HS-5 (cell line): ENCODE measurements at regions not wholly inside any gene's neighbourhood (a gene's known extent, or its start where the extent isn't known, plus 50 kb on each side); places are given as distances from the start of the nearest gene placed in this dataset.
"Not testable (repeated sequence)": the region's sequence is repeated elsewhere in the genome, so short reads cannot be mapped to it uniquely, and the experiment has no call there.

Experiments used
- DNase-seq: peaks from one replicate; pipeline ENCODE4 v3.0.0-alpha.2; 2012; ENCODE audit warnings: low read depth

DNA sequence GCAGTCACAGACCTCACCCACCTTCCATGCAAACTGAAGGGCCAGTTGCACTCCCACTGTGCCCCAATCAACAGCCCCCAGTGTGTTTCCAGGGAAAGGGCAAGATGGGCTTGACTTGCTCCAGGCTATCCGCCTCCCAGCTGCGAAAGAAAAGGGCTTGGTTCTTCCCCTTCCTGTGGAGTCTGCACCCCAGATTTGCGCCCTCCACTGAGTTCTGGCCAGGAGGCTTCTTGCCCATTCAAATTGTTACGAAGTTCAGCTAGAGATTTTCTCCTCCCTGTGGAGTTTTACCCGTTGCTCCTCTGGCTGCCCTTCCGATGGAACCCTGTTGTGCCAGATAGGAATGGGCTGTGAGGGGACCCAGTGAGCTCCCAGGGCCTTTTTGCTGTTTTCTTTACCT, 1096.9 kb upstream of the ALCAM start:
- no peak for DNase-seq

DNA sequence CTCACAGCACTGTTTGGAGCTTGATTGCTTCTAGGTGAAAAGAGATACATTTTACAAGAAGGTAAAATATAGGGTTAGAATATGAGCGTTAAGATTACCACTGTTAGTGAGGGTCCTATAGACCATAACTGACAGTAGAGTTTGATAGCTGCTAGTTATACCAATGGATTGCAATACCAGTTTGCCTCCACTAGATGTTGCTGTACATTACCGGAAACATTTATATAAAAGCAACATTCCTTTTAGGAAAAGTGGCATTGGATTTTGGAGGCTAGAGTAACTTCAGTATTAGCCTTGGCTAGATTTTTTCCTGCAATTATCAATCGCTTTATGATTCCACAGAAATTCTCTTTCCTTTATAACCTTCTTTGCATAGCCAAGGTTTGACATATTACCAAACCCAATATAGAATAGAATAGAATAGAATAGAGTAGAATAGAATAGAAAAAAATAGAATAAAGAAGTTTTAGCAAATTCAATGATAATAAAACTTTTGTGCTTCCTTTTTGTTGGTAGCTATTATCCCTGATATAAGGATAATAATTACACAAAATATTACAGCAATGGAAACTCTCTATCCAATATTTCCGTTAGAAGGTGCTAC, 1093.6 kb upstream of the ALCAM start:
- DNase-seq: no peak

DNA sequence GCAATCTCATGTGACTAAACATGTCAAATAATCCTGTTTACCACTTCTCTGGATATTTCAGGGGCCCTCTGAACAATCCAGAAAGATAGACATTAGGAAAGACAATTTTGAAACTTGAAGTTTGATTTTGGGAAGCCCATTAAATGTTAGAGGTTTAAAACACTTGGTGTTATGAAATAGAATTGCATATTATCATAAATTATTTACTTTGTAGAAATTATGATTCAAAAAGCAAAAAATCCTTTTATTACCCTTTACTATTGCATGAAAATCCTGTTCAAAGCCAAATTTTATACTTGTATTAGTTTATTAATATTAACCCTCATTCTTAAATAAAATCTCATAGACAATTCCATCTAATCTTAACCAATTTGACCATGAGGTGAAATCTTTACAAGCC, 1091.5 kb upstream of the ALCAM start:
- no peak for DNase-seq

DNA sequence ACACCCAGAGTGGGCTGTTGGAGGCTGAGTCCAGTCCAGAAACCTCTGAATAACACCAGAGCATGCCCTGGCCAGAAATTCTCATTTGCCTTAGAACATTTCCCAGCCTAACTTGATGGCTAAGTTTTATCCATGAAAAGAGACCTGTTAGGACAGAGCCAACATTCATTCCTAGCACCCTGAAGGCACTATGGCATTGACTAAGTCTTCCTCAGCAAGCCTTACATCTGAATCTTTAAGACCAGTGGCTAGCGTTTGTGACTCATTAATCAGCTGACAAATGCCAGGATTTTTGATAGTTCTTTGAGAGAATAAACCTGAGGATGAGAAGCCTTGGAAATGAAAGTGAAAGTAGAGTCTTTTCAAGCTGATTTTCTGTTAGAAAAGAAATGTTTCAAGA, 1087.1 kb upstream of the ALCAM start:
- DNase-seq: peak; percentile 63

DNA sequence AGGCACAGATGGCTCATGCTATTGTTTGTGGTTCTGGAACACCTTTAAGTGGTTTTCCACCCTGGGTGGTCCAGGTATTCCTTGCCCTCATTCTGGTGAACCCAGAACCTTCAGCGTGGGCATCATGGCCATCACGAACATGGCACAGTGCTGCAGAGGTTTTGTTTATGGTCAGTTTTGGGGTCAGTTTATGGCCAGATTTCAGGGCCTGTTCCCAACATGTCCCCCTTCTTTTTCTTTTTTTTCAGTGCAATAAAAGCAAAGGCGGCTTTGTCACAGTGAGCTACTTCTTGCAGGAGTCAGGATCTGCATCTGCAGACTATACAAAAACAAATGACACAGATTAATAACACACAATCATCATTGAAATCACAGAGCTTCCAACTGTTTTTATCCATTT, 1085.0 kb upstream of the ALCAM start:
- DNase-seq: no peak

DNA sequence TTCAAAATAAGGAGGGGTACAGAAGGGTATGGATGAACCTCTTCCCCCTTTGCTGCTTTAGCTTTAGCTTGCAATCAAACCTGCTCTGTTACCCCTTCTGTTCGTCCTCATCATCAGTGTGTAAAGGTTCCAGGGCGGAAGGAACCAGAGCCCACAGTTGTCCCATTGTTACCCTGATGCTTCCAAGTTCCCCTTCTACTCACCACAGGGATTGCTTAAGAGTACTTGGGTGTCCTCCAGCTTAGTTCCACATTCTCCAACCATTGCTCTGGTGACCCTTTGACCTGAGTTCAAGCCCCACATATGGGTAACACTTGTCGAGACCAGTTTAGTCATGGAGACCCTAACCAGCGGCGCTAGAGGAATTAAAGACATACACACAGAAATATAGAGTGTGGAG, 1080.1 kb upstream of the ALCAM start:
- DNase-seq: no peak

DNA sequence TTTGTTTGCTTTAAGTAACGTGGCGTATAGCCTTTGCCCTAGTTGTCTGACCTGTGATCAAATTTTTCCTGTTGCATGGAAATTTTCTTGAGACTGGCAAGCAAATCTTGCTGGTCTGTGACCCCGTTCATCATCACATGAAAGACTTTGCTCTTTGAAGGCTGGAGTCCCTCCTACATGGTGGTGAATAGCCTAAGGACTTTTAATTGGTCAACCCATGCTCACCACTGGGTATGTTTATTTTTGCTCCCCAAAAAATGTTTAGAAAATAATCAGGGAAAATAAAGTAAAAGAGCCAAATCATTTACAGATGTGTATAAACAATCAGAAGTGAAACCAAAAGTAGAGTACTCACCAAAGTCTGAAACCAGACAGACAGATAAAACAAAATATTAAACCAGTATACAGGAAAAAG, 1075.3 kb upstream of the ALCAM start:
- no peak for DNase-seq

DNA sequence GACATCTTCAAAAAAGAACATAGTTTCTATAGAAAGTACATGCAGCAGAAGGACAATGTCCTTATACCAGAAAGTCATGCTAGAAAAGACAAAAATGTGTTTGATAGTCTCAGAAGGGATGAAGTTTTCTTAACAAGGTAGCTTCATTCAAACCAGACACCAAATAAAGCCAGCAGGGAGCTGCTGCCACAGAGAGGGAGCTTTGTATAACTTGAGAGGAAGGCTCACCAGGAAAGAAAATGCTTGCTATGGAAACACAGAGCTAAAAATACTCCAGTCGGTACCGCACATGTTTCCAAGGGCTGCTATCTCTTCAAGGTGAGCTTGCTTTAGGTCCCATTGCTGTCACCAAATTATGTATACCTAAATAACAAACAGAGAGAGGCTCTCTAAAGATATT, 1074.8 kb upstream of the ALCAM start:
- DNase-seq: no peak

DNA sequence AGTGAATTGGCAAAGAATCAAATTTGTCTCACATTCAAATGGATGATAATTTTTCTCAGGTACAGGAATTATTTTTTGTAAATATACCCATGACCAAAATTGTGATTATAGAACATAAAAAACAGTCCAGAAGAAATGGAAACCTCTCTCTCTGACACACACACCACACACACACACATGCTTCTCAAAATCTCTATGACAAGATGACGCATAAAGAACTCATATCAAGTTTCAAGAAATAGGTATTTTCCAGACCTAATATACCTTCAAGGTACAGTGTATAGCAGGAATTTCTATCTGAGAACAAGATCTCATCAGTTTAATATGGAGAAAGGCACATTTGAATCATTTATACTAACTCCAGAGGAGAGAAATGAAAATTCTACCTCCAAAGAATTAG, 1069.1 kb upstream of the ALCAM start:
- DNase-seq: no peak

DNA sequence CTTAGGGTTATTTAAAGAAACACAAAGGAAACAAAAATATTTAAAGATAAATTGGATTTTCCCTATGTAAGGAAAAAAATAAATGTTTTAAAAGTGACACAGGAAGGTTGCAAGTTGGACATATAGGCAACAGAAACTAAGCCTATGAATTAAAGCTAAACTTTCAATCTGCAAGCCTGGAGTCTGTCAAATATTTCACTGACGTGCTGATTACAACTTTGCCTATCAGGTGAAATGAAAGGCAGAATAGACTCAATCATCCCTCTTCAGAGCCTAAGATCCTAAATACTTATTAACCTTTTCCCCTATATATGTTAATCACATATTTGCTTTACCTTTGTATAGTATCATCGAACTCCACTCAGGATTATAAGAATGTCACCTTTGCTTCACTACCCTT, 1068.0 kb upstream of the ALCAM start:
- no peak for DNase-seq

DNA sequence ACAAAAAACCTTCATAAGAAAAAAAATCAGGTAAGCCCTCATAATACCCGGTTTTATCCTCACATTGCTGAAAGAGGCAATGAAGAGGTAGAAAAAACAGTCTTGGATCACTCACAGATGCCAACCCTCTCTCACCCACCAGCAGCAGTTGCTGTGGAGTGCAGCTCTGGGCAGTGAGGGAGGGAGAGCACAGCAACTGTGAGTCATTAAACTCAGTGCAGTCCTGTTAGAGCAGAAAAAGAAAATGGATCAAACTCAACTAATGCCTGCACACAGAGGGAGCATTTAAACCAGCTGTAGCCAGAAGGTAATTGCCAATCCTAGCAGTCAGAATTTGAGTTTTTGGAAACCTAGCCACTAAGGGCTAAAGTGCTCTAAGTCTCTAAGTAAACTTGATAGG, 1050.6 kb upstream of the ALCAM start:
- DNase-seq: no peak

DNA sequence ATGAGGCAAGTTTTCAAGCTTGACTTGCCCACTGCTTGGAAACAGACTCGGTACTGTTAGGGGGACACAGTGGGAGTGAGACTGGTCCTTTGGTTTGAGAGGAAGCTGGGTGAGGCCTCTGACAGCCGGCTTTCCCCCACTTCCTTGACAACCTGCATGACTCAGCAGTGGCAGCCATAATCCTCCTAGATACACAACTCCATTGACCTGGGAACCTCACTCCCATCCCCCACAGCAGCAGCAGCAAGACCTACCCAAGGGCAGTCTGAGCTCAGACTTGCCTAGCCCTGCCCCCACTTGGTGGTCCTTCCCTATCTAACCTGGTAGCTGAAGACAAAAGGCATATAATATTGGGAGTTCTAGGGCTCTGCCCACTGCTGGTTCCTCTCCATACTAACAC, 1043.5 kb upstream of the ALCAM start:
- no peak for DNase-seq

DNA sequence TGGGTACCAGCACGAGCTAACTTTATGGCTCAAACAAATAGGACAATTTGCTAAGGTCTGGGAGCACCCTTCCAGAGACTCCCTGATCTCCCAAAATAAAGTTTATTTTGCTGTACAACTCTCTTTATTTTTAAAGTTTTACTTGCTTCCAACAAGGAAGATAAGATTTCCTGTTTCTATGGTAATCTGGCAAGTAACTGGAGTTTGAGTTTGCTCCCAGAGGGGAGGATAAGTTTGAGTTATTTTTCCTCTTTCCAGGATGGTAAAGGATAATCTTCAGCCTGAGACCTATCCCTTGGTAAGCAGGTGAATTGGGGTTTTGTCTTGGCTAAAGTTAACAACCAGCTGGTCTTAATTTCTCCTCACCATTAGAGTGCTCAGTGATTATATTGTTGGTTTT, 1019.4 kb upstream of the ALCAM start:
- DNase-seq: no peak

DNA sequence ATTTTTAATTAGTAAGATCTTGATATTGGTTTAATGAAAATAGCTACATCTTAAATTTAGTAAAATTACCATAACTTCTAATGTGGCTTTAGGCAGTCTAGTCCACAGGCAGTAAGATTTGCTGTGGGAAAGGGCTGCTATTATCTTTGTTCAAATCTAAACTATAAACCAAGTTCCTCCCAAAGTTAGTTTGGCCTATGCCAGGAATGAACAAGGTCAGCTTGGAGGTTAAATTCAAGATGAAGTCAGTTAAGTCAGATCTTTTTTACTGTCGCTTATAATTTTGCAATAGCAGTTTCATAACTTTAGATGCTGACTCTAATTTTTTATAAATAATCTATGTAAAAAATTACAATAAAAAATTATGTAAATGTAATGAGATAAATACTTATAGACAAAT, 1016.9 kb upstream of the ALCAM start:
- no peak for DNase-seq

DNA sequence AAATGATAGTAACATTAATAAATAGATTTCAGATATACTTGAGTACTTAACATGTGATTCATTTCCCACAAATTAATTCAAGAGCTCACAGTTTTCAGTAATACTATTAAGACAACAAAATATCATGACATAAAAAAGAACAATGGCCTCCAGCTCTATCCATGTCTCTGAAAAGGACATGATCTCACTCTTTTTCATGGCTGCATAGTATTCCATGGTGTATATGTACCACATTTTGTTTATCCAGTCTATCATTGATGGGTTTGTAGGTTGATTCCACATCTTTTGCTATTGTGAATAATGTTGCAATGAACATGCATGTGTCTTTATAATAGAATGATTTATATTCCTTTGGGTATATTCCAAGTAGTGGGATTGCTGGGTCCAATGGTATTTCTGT, 1012.8 kb upstream of the ALCAM start:
- no peak for DNase-seq

DNA sequence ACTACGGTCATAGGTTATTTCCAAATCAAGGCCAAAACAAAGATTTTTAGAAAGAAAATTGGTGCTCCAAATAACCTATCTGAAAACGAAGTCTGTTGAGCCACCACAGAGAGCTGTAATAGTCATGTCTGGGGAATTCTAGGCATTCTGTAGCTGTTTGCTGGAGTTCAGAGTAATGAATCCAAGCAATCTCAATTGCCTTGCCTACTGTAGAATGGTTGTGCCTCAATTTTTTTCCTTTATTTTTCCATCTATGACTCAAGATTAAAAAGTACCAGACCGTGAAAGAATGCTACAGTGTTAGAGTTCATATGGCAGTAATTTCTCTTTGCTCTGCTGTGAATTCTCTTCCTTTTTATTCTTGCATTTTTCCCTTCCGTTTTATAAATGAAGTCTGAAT, 1007.2 kb upstream of the ALCAM start:
- peak; percentile 84 for DNase-seq

DNA sequence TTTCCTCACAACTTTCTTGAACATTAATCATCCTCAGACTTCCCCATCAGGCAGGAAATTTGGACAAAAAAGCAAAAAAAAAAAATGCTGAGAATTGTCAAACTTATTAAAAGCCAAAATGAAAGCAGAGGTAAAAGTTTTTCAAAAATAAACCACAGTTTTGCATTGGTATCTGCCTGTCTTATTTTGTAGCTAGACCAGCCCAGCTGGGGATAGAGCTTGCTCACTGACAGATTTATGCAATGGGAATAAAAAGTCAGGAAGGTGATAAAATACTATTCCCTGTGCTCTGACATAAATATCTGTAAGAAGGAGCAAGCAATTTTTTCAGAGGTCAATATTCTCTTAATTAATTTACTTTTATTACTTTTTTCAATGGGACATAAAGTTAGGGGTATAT, 1006.7 kb upstream of the ALCAM start:
- no peak for DNase-seq

DNA sequence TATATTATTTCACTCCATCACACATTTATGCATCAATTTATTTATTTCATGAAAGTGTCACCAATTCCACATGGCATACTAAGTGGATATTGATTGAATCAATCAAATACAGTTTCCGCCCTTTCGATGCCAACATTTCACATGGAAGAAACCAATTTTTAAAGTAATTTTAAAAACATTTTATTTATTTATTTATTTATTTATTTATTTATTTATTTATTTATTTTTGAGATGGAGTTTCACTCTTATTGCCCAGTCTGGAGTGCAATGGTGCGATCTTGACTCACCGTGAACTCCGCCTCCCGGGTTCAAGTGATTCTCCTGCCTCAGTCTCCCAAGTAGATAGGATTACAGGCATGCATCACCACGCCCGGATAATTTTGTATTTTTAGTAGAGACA, 1005.0 kb upstream of the ALCAM start:
- not testable (repeated sequence) for DNase-seq

DNA sequence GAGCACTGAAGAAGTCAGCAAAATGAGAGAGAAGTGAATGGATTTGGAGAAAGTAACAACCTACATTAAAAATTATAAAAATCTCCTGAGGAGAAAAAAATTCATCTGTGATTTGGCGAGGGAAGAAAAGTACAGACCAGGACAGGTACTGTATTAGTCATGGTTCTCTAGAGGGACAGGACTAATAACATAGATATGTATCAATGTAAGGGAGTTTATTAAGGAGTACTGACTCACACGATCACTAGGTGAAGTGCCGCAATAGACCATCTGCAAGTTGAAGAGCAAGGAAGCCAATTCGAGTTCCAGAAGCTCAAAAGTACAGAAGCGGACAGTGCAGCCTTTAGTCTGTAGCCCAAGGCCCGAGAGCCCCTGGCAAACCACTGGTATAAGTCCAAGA, 1004.4 kb upstream of the ALCAM start:
- no peak for DNase-seq

DNA sequence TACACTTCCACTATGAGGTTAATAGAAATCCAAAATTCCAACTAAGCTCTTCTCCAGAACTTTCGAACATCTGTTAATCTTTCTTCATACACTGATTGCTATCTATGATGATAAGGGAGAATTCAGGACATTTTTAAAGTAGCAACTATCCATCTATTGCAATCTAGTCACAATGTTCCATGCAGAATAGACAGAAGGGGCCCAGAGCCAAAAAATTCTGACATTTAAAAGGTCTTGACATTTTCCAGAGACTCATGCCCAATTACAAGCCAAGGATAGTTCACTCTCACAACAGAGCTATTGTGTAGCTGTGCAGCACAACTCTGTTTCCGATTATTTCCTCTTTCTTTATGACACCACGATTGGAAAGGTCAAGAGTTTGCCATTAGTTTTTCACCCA, 999.7 kb upstream of the ALCAM start:
- DNase-seq: no peak

DNA sequence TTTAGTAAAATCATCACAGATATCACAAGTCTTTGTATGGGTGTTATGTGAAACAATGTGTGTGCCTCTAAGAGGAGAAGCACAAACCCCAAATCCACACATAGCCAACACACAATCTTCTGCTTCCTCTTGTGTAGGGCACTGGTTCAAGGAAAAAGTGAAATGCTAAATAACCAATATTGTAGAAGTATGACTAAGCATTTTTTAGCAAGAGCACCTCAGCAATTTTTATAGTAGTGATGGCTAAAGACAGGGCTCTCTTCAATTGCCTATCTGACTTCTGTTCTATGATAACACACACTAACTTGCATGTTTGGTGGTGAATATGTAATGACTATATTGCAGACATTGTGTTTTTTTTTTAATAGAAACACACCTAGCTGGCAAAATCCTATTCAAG, 997.9 kb upstream of the ALCAM start:
- DNase-seq: no peak

DNA sequence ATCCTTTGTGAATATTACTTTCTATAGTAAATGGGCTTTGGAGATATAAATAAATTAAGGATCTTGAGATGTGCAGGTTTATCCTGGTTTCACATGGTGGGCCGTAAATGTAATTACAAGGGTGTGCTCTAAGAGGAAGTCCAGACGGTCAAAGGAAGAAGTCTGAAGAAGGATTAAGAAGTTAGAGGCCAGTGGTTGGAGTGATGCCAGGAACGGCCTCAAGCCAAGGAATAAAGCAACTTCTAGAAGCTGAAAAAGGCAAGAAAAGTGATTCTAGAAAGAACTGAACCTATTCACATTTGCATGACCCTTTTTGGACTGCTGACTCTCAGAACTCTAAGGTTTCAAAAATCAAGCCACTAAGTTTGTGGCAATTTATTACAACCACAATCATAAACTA, 981.3 kb upstream of the ALCAM start:
- DNase-seq: no peak

DNA sequence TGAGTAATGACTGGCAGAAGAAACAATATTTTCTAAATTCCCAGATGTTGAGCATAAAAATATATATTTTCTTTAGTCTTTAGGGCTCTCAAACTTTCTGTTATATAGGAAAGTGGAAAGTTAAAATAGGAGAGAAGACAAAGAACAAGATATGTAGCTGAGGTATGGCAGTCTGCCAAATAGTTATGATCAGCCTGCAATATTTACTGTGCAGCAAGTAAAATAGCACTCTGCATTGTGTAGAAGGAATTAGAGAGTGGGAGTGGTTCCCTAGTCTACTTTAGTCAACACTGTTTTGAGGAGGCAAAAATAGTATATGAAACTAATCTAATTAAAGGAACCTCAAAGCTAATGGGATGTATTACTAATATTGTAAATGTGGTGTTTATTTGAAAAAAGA, 978.1 kb upstream of the ALCAM start:
- DNase-seq: no peak

DNA sequence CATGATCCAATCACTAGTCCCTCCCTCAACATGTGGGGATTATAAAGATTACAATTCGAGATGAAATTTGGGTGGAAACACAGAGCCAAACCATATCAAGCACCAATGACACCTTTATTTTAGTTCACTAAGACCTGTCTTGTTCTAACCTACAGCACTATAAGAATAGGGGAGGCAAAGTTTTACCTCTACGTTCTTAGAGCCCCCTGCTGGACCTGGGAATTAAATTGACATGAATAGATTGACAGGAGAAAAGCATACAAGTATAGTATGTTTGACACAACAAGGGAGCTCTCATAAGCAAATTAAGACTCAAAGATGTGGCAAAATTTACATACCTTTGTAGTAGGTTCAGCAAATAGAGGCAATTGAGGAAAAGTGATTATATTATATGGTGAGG, 974.4 kb upstream of the ALCAM start:
- no peak for DNase-seq
